Hematopoietic multipotent progenitor cell treated with erythropoietin and hydrocortisone succinate and interleukin-3 and kit ligand, for 6 days (in vitro differentiated cells): ENCODE measurements at regions not wholly inside any gene's neighbourhood (a gene's known extent, or its start where the extent isn't known, plus 50 kb on each side); places are given as distances from the start of the nearest gene placed in this dataset.
A peak's percentile ranks its signal among the peaks of the same experiment; 100 is the strongest.

Experiments
- DNase-seq: peaks from one replicate; pipeline ENCODE4 v3.0.0-alpha.2; 2015

- DNase-seq, result no peak
Measured at GRCh38 chr1:218163371-218163770, 121.7 kb upstream of the RRP15 start.

- peak; percentile 5 for DNase-seq
Measured at GRCh38 chr1:218164111-218164929, 120.8 kb upstream of the RRP15 start.

- no peak for DNase-seq
Measured at GRCh38 chr1:218164930-218165700, 120.0 kb upstream of the RRP15 start.

- no peak for DNase-seq
Measured at GRCh38 chr1:218165701-218166114, 119.4 kb upstream of the RRP15 start.

GRCh38 chr1:218166268-218166945 lies 118.7 kb upstream of the RRP15 start:
- no peak for DNase-seq

GRCh38 chr1:218171302-218171893 lies 113.7 kb upstream of the RRP15 start:
- DNase-seq, result peak; percentile 57

GRCh38 chr1:218182455-218182854 lies 102.6 kb upstream of the RRP15 start:
- no peak for DNase-seq

GRCh38 chr1:218200979-218201378 lies 84.1 kb upstream of the RRP15 start:
- DNase-seq, result no peak

- DNase-seq, result no peak
Measured at GRCh38 chr1:218201601-218202000, 83.5 kb upstream of the RRP15 start.

GRCh38 chr1:218205721-218206120 lies 79.4 kb upstream of the RRP15 start:
- DNase-seq, result no peak

- no peak for DNase-seq
Measured at GRCh38 chr1:218207194-218207593, 77.9 kb upstream of the RRP15 start.

- DNase-seq, result no peak
Measured at GRCh38 chr1:218209351-218209861, 75.7 kb upstream of the RRP15 start.

- DNase-seq, result no peak
Measured at GRCh38 chr1:218211241-218211640, 73.9 kb upstream of the RRP15 start.

GRCh38 chr1:218217040-218217439 lies 68.1 kb upstream of the RRP15 start:
- no peak for DNase-seq

GRCh38 chr1:218219460-218219859 lies 65.6 kb upstream of the RRP15 start:
- no peak for DNase-seq

GRCh38 chr1:218224101-218224500 lies 61.0 kb upstream of the RRP15 start:
- no peak for DNase-seq

- DNase-seq, result no peak
Measured at GRCh38 chr1:218226005-218226404, 59.1 kb upstream of the RRP15 start.
